ENCODE measurements at regions not wholly inside any gene's neighbourhood (a gene's known extent, or its start where the extent isn't known, plus 50 kb on each side); places are given as distances from the start of the nearest gene placed in this dataset.

DNA sequence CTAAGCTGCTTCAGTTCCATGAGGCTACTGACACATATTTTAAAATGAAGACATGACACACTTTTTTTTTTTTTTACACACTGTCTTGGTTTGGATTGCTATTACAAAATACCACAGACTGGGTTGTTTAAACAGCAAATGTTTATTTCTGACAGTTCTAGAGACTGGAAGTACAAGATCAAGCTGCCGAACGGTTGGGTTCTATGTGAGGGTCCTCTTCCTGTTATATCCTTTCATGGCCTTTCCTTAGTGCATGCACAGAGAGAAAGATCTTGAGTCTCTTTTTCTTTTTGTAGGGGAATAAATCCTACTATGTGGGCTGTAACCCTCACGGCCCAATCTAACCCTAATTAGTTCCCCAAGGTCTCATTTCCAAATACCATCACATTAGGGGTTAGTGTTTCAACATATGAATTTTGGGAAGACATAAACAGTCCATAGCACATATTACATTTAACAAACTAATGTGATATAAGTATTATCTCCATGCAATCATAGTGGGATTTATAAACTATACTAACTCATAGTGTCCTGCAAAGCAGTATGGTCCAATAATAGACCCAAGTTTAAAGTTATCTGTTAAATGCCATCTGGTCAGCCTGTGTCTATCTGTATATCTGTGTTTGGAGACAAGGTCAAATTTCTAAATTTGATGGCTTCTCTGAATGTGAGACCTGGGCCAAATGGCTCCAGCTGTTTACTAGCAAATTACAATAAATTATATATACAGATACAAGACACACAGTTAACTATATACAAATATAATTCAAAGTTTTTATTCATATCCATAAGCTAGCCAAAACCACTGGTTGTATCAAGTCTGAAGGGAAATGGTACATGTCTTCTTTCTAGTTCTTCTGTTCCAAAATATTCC is 90.3 kb upstream of the NREP start:
- TF ChIP-seq POLR2AphosphoS5 (IDR thresholded peaks at IDR 0.05; ENCODE audit: low read depth, low read length) (no peak), TCF7L2 (IDR thresholded peaks at IDR 0.05; ENCODE audit: low read depth, low read length) (no peak), REST (IDR thresholded peaks at IDR 0.05; ENCODE audit: insufficient read depth in 1 of 2, low read depth in 2 of 2, low read length in 1 of 2) (no peak), SIN3A (IDR thresholded peaks at IDR 0.05; ENCODE audit: borderline replicate concordance, insufficient read depth, low read depth, low read length) (no peak)
- TF ChIP-seq, protein P1, sequence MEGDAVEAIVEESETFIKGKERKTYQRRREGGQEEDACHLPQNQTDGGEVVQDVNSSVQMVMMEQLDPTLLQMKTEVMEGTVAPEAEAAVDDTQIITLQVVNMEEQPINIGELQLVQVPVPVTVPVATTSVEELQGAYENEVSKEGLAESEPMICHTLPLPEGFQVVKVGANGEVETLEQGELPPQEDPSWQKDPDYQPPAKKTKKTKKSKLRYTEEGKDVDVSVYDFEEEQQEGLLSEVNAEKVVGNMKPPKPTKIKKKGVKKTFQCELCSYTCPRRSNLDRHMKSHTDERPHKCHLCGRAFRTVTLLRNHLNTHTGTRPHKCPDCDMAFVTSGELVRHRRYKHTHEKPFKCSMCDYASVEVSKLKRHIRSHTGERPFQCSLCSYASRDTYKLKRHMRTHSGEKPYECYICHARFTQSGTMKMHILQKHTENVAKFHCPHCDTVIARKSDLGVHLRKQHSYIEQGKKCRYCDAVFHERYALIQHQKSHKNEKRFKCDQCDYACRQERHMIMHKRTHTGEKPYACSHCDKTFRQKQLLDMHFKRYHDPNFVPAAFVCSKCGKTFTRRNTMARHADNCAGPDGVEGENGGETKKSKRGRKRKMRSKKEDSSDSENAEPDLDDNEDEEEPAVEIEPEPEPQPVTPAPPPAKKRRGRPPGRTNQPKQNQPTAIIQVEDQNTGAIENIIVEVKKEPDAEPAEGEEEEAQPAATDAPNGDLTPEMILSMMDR (IDR thresholded peaks at IDR 0.05), result no peak

Measured in Panc1 (cell line).